Trophoblast cell (in vitro differentiated cells and primary cell): ENCODE measurements at regions not wholly inside any gene's neighbourhood (a gene's known extent, or its start where the extent isn't known, plus 50 kb on each side); places are given as distances from the start of the nearest gene placed in this dataset.

Experiments
- DNase-seq, 2 donors: peaks; one replicate each; pipeline ENCODE4 v3.0.0-alpha.2; 2016
- H2AFZ ChIP-seq: 2 replicates; pipeline ENCODE4 v1.6.1; 2013; ENCODE audit warnings: low read length, moderate library complexity, mild to moderate bottlenecking; ENCODE audit not compliant: insufficient read depth, poor library complexity
- H2AK5ac ChIP-seq: 2 replicates; pipeline ENCODE4 v1.6.1; 2013; ENCODE audit warnings: mild to moderate bottlenecking, low read length
- H2BK120ac ChIP-seq: 2 replicates; pipeline ENCODE4 v1.6.1; 2013; ENCODE audit warnings: low read length, mild to moderate bottlenecking, moderate library complexity; ENCODE audit not compliant: insufficient read depth, poor library complexity
- H2BK12ac ChIP-seq: 2 replicates; pipeline ENCODE4 v1.6.1; 2013; ENCODE audit warnings: mild to moderate bottlenecking, low read length, moderate library complexity
- H2BK5ac ChIP-seq: 2 replicates; pipeline ENCODE4 v1.6.1; 2013; ENCODE audit warnings: low read length, low read depth, moderate library complexity, mild to moderate bottlenecking; ENCODE audit not compliant: poor library complexity
- H3K14ac ChIP-seq: 2 replicates; pipeline ENCODE4 v1.6.1; 2013; ENCODE audit warnings: mild to moderate bottlenecking, low read length
- H3K18ac ChIP-seq: 2 replicates; pipeline ENCODE4 v1.6.1; 2013; ENCODE audit warnings: mild to moderate bottlenecking, low read length
- H3K23ac ChIP-seq: 2 replicates; pipeline ENCODE4 v1.6.1; 2013; ENCODE audit warnings: low read length
- H3K27ac ChIP-seq: 2 replicates; pipeline ENCODE4 v1.5.1; 2013; ENCODE audit warnings: low read depth, mild to moderate bottlenecking, inconsistent platforms, low read length, moderate library complexity
- H3K27me3 ChIP-seq: 2 replicates; pipeline ENCODE4 v1.6.1; 2013; ENCODE audit warnings: inconsistent platforms, mild to moderate bottlenecking, low read length, moderate library complexity; ENCODE audit not compliant: insufficient read depth
- H3K36me3 ChIP-seq, 2 experiments: 1 replicate in 1 of 2; 2 replicates in 1 of 2; pipeline ENCODE4 v1.6.1; 2013; ENCODE audit warnings: low read length in 2 of 2, mild to moderate bottlenecking in 2 of 2, moderate library complexity in 1 of 2; ENCODE audit not compliant: insufficient read depth in 2 of 2, control insufficient read depth in 1 of 2
- H3K4ac ChIP-seq: 2 replicates; pipeline ENCODE4 v1.6.1; 2013; ENCODE audit warnings: low read depth, mild to moderate bottlenecking, low read length, moderate library complexity
- H3K4me1 ChIP-seq, 2 experiments: 1 replicate in 1 of 2; 2 replicates in 1 of 2; pipeline ENCODE4 v1.6.1; 2013; ENCODE audit warnings: low read length in 2 of 2, mild to moderate bottlenecking in 2 of 2, moderate library complexity in 1 of 2; ENCODE audit not compliant: insufficient read depth in 2 of 2, control insufficient read depth in 1 of 2
- H3K4me2 ChIP-seq: 2 replicates; pipeline ENCODE4 v1.6.1; 2013; ENCODE audit warnings: inconsistent platforms, mild to moderate bottlenecking, low read length, moderate library complexity
- H3K4me3 ChIP-seq: 2 replicates; pipeline ENCODE4 v1.5.1; 2013; ENCODE audit warnings: mild to moderate bottlenecking, low read depth, low read length, inconsistent platforms
- H3K79me1 ChIP-seq: one replicate; pipeline ENCODE4 v1.6.1; 2013; ENCODE audit warnings: low read length
- H3K79me2 ChIP-seq: 2 replicates; pipeline ENCODE4 v1.6.1; 2013; ENCODE audit warnings: low read length, mild to moderate bottlenecking; ENCODE audit not compliant: control insufficient read depth, insufficient read depth, poor library complexity
- H3K9ac ChIP-seq: 2 replicates; pipeline ENCODE4 v1.6.1; 2013; ENCODE audit warnings: mild to moderate bottlenecking, low read length
- H3K9me3 ChIP-seq: 2 replicates; pipeline ENCODE4 v1.6.1; 2013; ENCODE audit warnings: low read depth, mild to moderate bottlenecking, control low read depth, inconsistent platforms, low read length; ENCODE audit not compliant: insufficient read depth
- H4K12ac ChIP-seq: 2 replicates; pipeline ENCODE4 v1.6.1; 2013; ENCODE audit warnings: low read depth, mild to moderate bottlenecking, low read length, moderate library complexity
- H4K8ac ChIP-seq: 2 replicates; pipeline ENCODE4 v1.6.1; 2013; ENCODE audit warnings: low read depth, mild to moderate bottlenecking, low read length, moderate library complexity
- H4K91ac ChIP-seq: one replicate; pipeline ENCODE4 v1.6.1; 2013; ENCODE audit warnings: low read depth, mild to moderate bottlenecking, low read length, moderate library complexity
- WGBS: extraction: QIAGEN DNeasy Blood & Tissue Kit; methylation state at CpG from one replicate; pipeline ENCODE4 v1.1.7; 2013; ENCODE audit warnings: missing lambda C conversion rate; ENCODE audit not compliant: insufficient read length, insufficient coverage; ENCODE audit errors: extremely low coverage; 5-methylcytosine and 5-hydroxymethylcytosine counted together

GRCh38 chr6:16903470-16903869 is 142.2 kb upstream of the ATXN1 start:
- no peaks in the 10 kb centered on the region for H3K9me3 ChIP-seq
- peak overlapping the region; percentile 51 for H3K27ac ChIP-seq
- H3K27me3 ChIP-seq = no peaks in the 10 kb centered on the region
- no peak overlapping the region for H3K4me3 ChIP-seq
- H3K14ac ChIP-seq = no peak overlapping the region
- H2AK5ac ChIP-seq = no peak overlapping the region
- no peak overlapping the region for H2AFZ ChIP-seq
- no peak overlapping the region for H2BK5ac ChIP-seq
- H3K4me2 ChIP-seq = no peak overlapping the region
- peak overlapping the region; percentile 45 for H2BK12ac ChIP-seq
- no peak overlapping the region for H3K23ac ChIP-seq
- H3K18ac ChIP-seq = no peak overlapping the region
- H4K8ac ChIP-seq = no peak overlapping the region
- H3K9ac ChIP-seq = no peak overlapping the region
- H3K36me3 ChIP-seq = no peaks in the 10 kb centered on the region
- H4K12ac ChIP-seq = no peak overlapping the region
- H3K4ac ChIP-seq = no peak overlapping the region
- no peak overlapping the region for H2BK120ac ChIP-seq
- peaks cover 7 to 10% of the 10 kb centered on the region in 2 experiments for H3K4me1 ChIP-seq
- peak in 1 of 2 donors; percentile 31 for DNase-seq
- no peak overlapping the region for H4K91ac ChIP-seq
- no peaks in the 10 kb centered on the region for H3K79me2 ChIP-seq
- WGBS = no CpG with 5 or more reads among the region's 7 CpGs
- peaks cover 4% of the 10 kb centered on the region for H3K79me1 ChIP-seq

- no peak overlapping the region for H2BK12ac ChIP-seq
- no peak overlapping the region for H3K18ac ChIP-seq
- no peak overlapping the region for H2BK5ac ChIP-seq
Observed at GRCh38 chr6:16902502-16902901, 141.2 kb upstream of the ATXN1 start.

DNA sequence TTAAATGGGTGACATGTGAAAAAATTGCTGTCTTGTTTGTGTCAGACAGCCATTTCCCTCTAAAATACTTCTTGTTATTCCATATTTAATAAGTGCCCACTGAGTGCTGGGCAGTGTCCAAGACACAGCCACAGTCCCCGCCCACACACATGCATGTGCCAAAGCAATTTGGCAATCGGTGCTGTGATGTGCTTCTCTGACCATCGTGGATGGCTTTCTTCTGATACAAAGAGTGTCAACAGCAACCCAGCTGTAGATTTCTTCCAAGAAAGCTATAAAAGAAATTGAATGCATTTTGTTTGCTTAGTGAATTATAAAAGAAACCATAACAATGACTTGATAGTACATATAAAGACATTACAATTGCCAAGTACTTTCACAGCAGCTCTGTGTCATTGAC is 140.5 kb upstream of the ATXN1 start:
- Histone ChIP-seq H3K79me1 (peaks cover 7% of the 10 kb centered on the region), H3K27me3 (no peaks in the 10 kb centered on the region), H3K23ac (no peak overlapping the region), H3K18ac (no peak overlapping the region), H3K4me2 (no peak overlapping the region), H4K8ac (no peak overlapping the region), H2BK120ac (no peak overlapping the region), H3K27ac (no peak overlapping the region), H3K14ac (no peak overlapping the region), H2AFZ (no peak overlapping the region), H2BK5ac (no peak overlapping the region), H2BK12ac (no peak overlapping the region), H3K79me2 (no peaks in the 10 kb centered on the region), H3K4me3 (no peak overlapping the region), H4K91ac (no peak overlapping the region), H3K4ac (no peak overlapping the region), H2AK5ac (no peak overlapping the region), H3K36me3 (no peaks in the 10 kb centered on the region), H3K9me3 (no peaks in the 10 kb centered on the region), H3K4me1 (peaks cover 7 to 11% of the 10 kb centered on the region in 2 experiments), H3K9ac (no peak overlapping the region), H4K12ac (no peak overlapping the region)
- no CpG with 5 or more reads among the region's 3 CpGs for WGBS
- DNase-seq = no peak

More at GRCh38 chr6:16902502-16902901, 141.2 kb upstream of the ATXN1 start:
- Histone ChIP-seq H4K91ac (no peak overlapping the region), H3K9ac (no peak overlapping the region), H3K14ac (no peak overlapping the region), H3K4me1 (peaks cover 7 to 10% of the 10 kb centered on the region in 2 experiments), H3K23ac (no peak overlapping the region), H3K27ac (peak overlapping the region; percentile 51), H2AFZ (no peak overlapping the region), H3K79me2 (no peaks in the 10 kb centered on the region), H3K4ac (no peak overlapping the region), H3K4me3 (no peak overlapping the region), H3K36me3 (no peaks in the 10 kb centered on the region), H3K27me3 (no peaks in the 10 kb centered on the region), H2AK5ac (no peak overlapping the region), H2BK120ac (no peak overlapping the region), H3K79me1 (peaks cover 7% of the 10 kb centered on the region), H4K8ac (no peak overlapping the region), H3K4me2 (no peak overlapping the region), H4K12ac (no peak overlapping the region), H3K9me3 (no peaks in the 10 kb centered on the region)
- no peak for DNase-seq

GRCh38 chr6:16901306-16901705 is 140.0 kb upstream of the ATXN1 start:
- H3K27me3 ChIP-seq = no peaks in the 10 kb centered on the region
- H2BK12ac ChIP-seq = peak overlapping the region; percentile 46
- no peak overlapping the region for H3K9ac ChIP-seq
- no CpG with 5 or more reads among the region's 2 CpGs for WGBS
- H3K79me1 ChIP-seq = peaks cover 7% of the 10 kb centered on the region
- H3K18ac ChIP-seq = no peak overlapping the region
- H3K4me2 ChIP-seq = no peak overlapping the region
- no peak overlapping the region for H3K23ac ChIP-seq
- no peak overlapping the region for H3K27ac ChIP-seq
- H4K91ac ChIP-seq = no peak overlapping the region
- no peak overlapping the region for H4K12ac ChIP-seq
- no peak overlapping the region for H2AFZ ChIP-seq
- H2AK5ac ChIP-seq = no peak overlapping the region
- no peak overlapping the region for H3K14ac ChIP-seq
- H3K9me3 ChIP-seq = no peaks in the 10 kb centered on the region
- H2BK120ac ChIP-seq = no peak overlapping the region
- H2BK5ac ChIP-seq = no peak overlapping the region
- H4K8ac ChIP-seq = no peak overlapping the region
- no peak for DNase-seq
- peaks cover 7 to 15% of the 10 kb centered on the region in 2 experiments for H3K4me1 ChIP-seq
- no peak overlapping the region for H3K4me3 ChIP-seq
- H3K36me3 ChIP-seq = no peaks in the 10 kb centered on the region
- no peaks in the 10 kb centered on the region for H3K79me2 ChIP-seq
- H3K4ac ChIP-seq = no peak overlapping the region
